Parathyroid adenoma (tissue), 2 donors: ENCODE measurements at regions not wholly inside any gene's neighbourhood (a gene's known extent, or its start where the extent isn't known, plus 50 kb on each side); places are given as distances from the start of the nearest gene placed in this dataset.
"Not testable (repeated sequence)": the region's sequence is repeated elsewhere in the genome, so short reads cannot be mapped to it uniquely, and the experiment has no call there.

Source experiments
- H2AFZ ChIP-seq: fragments of 300-600 bp; sonication (generic); one replicate; pipeline ENCODE4 v1.7.0; 2017; ENCODE audit warnings: antibody characterized with exemption, mild to moderate bottlenecking
- H3K27ac ChIP-seq: fragments of 300-600 bp; sonication (generic); one replicate; pipeline ENCODE4 v1.7.0; 2017
- H3K27me3 ChIP-seq: fragments of 300-600 bp; sonication (generic); one replicate; pipeline ENCODE4 v1.7.0; 2017; ENCODE audit warnings: low read length; ENCODE audit not compliant: control insufficient read depth, insufficient read depth
- H3K36me3 ChIP-seq: fragments of 300-600 bp; sonication (generic); one replicate; pipeline ENCODE4 v1.7.0; 2017; ENCODE audit warnings: low read length; ENCODE audit not compliant: control insufficient read depth, insufficient read depth
- H3K4me1 ChIP-seq: fragments of 300-600 bp; sonication (generic); one replicate; pipeline ENCODE4 v1.7.0; 2017; ENCODE audit warnings: control low read depth
- H3K4me2 ChIP-seq: fragments of 300-600 bp; sonication (generic); one replicate; pipeline ENCODE4 v1.7.0; 2017; ENCODE audit warnings: low read length
- H3K4me3 ChIP-seq: fragments of 300-600 bp; sonication (generic); one replicate; pipeline ENCODE4 v1.7.0; 2017; ENCODE audit warnings: low read depth, low read length
- H3K79me2 ChIP-seq: fragments of 300-600 bp; sonication (generic); one replicate; pipeline ENCODE4 v1.7.0; 2017; ENCODE audit warnings: control low read depth
- H3K9ac ChIP-seq: fragments of 300-600 bp; sonication (generic); one replicate; pipeline ENCODE4 v1.7.0; 2017; ENCODE audit warnings: mild to moderate bottlenecking
- H3K9me3 ChIP-seq: fragments of 300-600 bp; sonication (generic); one replicate; pipeline ENCODE4 v1.7.0; 2017; ENCODE audit warnings: low read length; ENCODE audit not compliant: control insufficient read depth
- TF ChIP-seq, protein P1 (sequence below): fragments of 300-600 bp; sonication (generic); IDR thresholded peaks from one replicate; pipeline ENCODE4 v1.7.0; 2017; ENCODE audit warnings: antibody characterized with exemption, mild to moderate bottlenecking
- donor health status: primary hyperparathyroidism.

DNA sequence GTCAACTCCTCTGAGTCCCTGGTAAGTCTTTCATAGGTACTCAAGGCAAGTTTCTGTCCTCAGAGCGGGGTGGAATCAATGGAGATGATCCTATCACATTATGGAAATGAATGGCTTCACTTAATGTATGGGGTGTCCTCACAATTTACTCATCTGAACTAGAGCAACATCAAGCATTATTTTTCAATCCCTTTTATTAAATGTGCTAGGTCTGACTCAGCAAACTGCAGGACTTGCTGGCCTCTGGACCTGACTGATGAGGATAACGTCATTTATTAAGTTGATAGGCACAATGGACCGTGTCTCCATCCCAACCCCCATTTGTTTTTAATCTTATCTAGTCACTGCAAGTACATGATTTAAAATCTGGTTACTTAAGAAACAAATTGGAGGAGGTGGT lies 259.2 kb downstream of the NUF2 start:
- H3K4me1 ChIP-seq = peaks cover 3% of the 10 kb centered on the region
- H3K27ac ChIP-seq = no peak overlapping the region
- H3K4me3 ChIP-seq = no peak overlapping the region
- H3K9ac ChIP-seq = no peak overlapping the region
- H3K4me2 ChIP-seq = no peak overlapping the region
- no peaks in the 10 kb centered on the region for H3K27me3 ChIP-seq
- H3K9me3 ChIP-seq = no peaks in the 10 kb centered on the region
- TF ChIP-seq, protein P1, sequence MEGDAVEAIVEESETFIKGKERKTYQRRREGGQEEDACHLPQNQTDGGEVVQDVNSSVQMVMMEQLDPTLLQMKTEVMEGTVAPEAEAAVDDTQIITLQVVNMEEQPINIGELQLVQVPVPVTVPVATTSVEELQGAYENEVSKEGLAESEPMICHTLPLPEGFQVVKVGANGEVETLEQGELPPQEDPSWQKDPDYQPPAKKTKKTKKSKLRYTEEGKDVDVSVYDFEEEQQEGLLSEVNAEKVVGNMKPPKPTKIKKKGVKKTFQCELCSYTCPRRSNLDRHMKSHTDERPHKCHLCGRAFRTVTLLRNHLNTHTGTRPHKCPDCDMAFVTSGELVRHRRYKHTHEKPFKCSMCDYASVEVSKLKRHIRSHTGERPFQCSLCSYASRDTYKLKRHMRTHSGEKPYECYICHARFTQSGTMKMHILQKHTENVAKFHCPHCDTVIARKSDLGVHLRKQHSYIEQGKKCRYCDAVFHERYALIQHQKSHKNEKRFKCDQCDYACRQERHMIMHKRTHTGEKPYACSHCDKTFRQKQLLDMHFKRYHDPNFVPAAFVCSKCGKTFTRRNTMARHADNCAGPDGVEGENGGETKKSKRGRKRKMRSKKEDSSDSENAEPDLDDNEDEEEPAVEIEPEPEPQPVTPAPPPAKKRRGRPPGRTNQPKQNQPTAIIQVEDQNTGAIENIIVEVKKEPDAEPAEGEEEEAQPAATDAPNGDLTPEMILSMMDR = no peak
- no peak overlapping the region for H2AFZ ChIP-seq
- no peaks in the 10 kb centered on the region for H3K79me2 ChIP-seq
- no peaks in the 10 kb centered on the region for H3K36me3 ChIP-seq

DNA sequence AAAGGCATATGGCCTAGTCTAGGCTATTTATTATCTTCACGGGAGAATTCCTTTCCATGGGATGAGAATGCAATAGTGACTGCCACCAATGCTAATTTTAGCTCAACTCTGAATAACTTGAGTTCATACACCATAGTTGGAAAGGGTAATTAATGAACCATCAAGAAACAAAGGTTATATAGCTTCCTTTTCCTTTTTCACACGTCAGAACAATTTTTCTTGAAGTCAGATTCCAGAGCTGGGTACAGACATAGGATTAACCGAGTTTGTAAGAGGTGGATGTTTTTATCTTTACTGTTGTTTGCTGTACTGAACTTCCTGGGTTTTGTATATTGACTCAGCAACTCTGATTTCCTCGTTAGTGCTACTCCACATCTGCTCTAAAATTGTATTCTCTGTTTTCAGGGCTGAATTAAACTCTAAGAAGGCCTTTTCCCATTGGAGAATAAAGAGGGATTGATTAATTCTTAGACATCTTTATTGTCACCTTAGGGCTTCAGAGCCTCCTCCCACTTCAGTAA lies 262.0 kb downstream of the NUF2 start:
- Histone ChIP-seq H3K4me1 (peaks cover 2% of the 10 kb centered on the region), H3K4me3 (no peak overlapping the region), H2AFZ (no peak overlapping the region), H3K36me3 (no peaks in the 10 kb centered on the region), H3K27ac (peak overlapping the region; percentile 7), H3K9ac (no peak overlapping the region), H3K27me3 (no peaks in the 10 kb centered on the region), H3K4me2 (no peak overlapping the region), H3K9me3 (no peaks in the 10 kb centered on the region), H3K79me2 (no peaks in the 10 kb centered on the region)
- TF ChIP-seq, protein P1 = no peak

DNA sequence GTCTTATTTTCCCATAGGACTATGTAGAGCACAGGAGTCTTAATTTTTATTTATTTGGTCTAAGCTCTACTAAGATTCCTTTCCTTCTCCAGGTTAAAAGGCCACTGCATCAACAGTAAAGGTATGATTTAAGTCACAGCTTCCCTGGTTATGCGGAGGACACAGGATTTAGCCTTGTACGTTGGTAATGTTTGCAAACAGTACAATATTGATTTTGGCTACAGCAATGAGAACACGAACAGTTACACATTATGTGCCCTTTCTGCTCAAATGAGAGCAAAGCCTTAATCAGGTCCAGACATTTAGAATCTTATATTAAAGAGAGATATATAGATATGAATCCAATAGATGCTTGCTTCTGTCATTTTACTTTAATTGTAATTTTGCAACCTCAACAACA lies 264.0 kb downstream of the NUF2 start:
- Histone ChIP-seq H3K9me3 (no peaks in the 10 kb centered on the region), H3K27ac (no peak overlapping the region), H3K4me3 (no peak overlapping the region)

DNA sequence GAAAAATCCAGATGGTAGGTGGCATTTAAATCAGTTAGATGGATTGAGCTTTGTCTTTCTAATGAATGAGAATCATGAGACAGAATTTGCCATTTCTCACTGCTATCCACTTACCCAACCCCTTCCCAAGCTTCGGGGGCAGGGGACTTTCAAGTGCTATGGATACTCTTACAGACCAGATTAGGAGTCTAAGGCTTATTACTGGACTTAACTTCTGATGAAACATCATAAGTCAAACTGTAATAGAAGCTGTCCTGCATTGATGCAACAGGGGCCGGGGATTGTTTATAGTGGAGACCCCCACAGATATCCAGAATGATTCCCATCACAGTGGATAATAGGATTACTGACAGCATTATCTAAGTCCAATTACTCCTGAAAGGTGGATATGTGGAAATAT lies 267.0 kb downstream of the NUF2 start:
- Histone ChIP-seq H3K9me3 (no peaks in the 10 kb centered on the region), H3K27ac (no peak overlapping the region), H3K36me3 (no peaks in the 10 kb centered on the region), H3K79me2 (no peaks in the 10 kb centered on the region), H2AFZ (no peak overlapping the region), H3K4me2 (no peak overlapping the region), H3K4me3 (no peak overlapping the region), H3K9ac (no peak overlapping the region), H3K27me3 (no peaks in the 10 kb centered on the region), H3K4me1 (peaks cover 2% of the 10 kb centered on the region)
- TF ChIP-seq, protein P1 = no peak

More for the DNA sequence above, 264.0 kb downstream of the NUF2 start:
- TF ChIP-seq, protein P1 = no peak
- Histone ChIP-seq H3K27me3 (no peaks in the 10 kb centered on the region), H3K4me2 (no peak overlapping the region), H3K4me1 (peaks cover 2% of the 10 kb centered on the region), H3K79me2 (no peaks in the 10 kb centered on the region), H3K9ac (no peak overlapping the region), H2AFZ (no peak overlapping the region), H3K36me3 (no peaks in the 10 kb centered on the region)

DNA sequence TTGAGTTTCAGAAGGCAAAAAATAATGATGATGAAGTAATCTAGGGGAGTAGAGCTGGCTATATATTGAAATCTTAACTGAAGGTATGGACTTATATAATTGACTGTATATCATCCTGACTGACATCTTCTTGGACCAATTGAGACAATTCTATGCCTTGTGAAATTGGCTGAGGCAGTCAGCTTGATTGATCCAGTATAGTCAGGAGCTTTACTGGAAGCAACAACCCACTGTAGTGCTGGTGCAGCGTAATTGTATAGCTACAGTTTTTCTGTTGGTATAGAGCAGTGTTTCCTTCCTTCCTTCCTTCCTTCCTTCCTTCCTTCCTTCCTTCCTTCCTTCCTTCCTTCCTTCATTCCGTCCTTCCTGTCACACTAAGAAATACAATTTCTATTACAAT lies 268.0 kb downstream of the NUF2 start:
- Histone ChIP-seq H3K9me3 (no peaks in the 10 kb centered on the region), H2AFZ (no peak overlapping the region), H3K79me2 (no peaks in the 10 kb centered on the region), H3K4me1 (peaks cover 2% of the 10 kb centered on the region), H3K27ac (no peak overlapping the region), H3K4me3 (no peak overlapping the region), H3K9ac (no peak overlapping the region), H3K36me3 (no peaks in the 10 kb centered on the region), H3K4me2 (no peak overlapping the region), H3K27me3 (no peaks in the 10 kb centered on the region)
- TF ChIP-seq, protein P1 = no peak

DNA sequence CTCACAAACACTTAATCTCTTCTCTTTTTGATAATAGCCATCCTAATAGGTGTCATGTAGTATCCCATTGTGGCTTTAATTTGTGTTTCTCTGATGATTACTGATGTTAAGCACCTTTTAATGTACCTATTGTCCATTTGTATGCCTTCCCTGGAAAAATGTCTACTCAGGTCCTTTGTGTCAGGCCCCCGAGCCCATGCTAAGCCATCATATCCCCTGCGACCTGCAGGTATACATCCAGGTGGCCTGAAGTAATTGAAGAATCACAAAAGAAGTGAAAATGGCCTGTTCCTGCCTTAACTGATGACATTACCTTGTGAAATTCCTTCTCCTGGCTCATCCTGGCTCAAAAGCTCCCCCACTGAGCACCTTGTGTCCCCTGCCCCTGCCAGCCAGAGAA lies 269.4 kb downstream of the NUF2 start:
- not testable (repeated sequence) for H3K9me3 ChIP-seq, H3K27me3 ChIP-seq, H3K4me2 ChIP-seq, H3K4me3 ChIP-seq, H3K27ac ChIP-seq, H3K36me3 ChIP-seq, H2AFZ ChIP-seq, H3K9ac ChIP-seq, H3K4me1 ChIP-seq, H3K79me2 ChIP-seq

DNA sequence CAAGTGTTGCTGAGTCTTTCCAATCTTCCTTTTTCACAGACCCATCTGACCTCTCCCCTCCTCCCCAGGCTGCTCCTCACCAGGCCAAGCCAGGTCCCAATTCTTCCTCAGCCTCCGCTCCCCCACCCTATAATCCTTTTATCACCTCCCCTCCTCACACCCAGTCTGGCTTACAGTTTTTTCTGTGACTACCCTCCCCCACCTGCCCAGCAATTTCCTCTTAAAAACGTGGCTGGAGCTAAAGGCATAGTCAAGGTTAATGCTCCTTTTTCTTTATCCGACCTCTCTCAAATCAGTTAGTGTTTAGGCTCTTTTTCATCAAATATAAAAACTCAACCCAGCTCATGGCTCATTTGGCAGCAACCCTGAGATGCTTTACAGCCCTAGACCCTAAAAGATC lies 270.9 kb downstream of the NUF2 start:
- not testable (repeated sequence) for H3K27me3 ChIP-seq, H3K9me3 ChIP-seq, H2AFZ ChIP-seq, H3K79me2 ChIP-seq, H3K27ac ChIP-seq, H3K9ac ChIP-seq, H3K36me3 ChIP-seq, H3K4me2 ChIP-seq, H3K4me3 ChIP-seq, H3K4me1 ChIP-seq
